HG03558 (cell line): ENCODE measurements at regions not wholly inside any gene's neighbourhood (a gene's known extent, or its start where the extent isn't known, plus 50 kb on each side); places are given as distances from the start of the nearest gene placed in this dataset.

ENCODE experiments used
- ATAC-seq: cut with Tn5 transposase; IDR thresholded peaks from one replicate; pipeline ENCODE4 v1.9.1; 2021; ENCODE audit warnings: moderate number of reproducible peaks; ENCODE audit not compliant: unreplicated experiment; ENCODE audit errors: extremely low read depth

- ATAC-seq: no peak
These were observed 108.6 kb downstream of the ACER2 start for GRCh38 chr9:19517202-19517942.

GRCh38 chr9:19516348-19516747, 107.5 kb downstream of the ACER2 start:
- ATAC-seq: no peak

- ATAC-seq: no peak
These were observed 105.0 kb downstream of the ACER2 start for GRCh38 chr9:19513671-19514275.

- no peak for ATAC-seq
These were observed 103.5 kb downstream of the ACER2 start for GRCh38 chr9:19512103-19512832.

GRCh38 chr9:19511694-19512093, 102.9 kb downstream of the ACER2 start:
- ATAC-seq: no peak

- ATAC-seq: no peak
These were observed 102.1 kb downstream of the ACER2 start for GRCh38 chr9:19510907-19511306.
